ENCODE measurements at regions not wholly inside any gene's neighbourhood (a gene's known extent, or its start where the extent isn't known, plus 50 kb on each side); places are given as distances from the start of the nearest gene placed in this dataset.

- TF ChIP-seq ELF4 (CRISPR knock-in tag; IDR thresholded peaks at IDR 0.05) (no peak), ZNF274 (IDR thresholded peaks at IDR 0.05; ENCODE audit: borderline replicate concordance, low read depth, low read length) (no peak), NRF1 (conservative IDR thresholded peaks at IDR 0.05 in 1 of 2, IDR thresholded peaks at IDR 0.05 in 1 of 2) (no peak), TBP (optimal IDR thresholded peaks at IDR 0.05; ENCODE audit: low read depth, low read length) (no peak), RFX5 (IDR thresholded peaks at IDR 0.05; ENCODE audit: low read depth, low read length) (no peak), ZNF436 (CRISPR knock-in tag; IDR thresholded peaks at IDR 0.05) (no peak), POLR2A (conservative IDR thresholded peaks at IDR 0.05) (no peak), PREB (CRISPR knock-in tag; IDR thresholded peaks at IDR 0.05) (no peak), CREB5 (CRISPR knock-in tag; IDR thresholded peaks at IDR 0.05) (no peak)
- TF ChIP-seq, protein P1, sequence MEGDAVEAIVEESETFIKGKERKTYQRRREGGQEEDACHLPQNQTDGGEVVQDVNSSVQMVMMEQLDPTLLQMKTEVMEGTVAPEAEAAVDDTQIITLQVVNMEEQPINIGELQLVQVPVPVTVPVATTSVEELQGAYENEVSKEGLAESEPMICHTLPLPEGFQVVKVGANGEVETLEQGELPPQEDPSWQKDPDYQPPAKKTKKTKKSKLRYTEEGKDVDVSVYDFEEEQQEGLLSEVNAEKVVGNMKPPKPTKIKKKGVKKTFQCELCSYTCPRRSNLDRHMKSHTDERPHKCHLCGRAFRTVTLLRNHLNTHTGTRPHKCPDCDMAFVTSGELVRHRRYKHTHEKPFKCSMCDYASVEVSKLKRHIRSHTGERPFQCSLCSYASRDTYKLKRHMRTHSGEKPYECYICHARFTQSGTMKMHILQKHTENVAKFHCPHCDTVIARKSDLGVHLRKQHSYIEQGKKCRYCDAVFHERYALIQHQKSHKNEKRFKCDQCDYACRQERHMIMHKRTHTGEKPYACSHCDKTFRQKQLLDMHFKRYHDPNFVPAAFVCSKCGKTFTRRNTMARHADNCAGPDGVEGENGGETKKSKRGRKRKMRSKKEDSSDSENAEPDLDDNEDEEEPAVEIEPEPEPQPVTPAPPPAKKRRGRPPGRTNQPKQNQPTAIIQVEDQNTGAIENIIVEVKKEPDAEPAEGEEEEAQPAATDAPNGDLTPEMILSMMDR (IDR thresholded peaks at IDR 0.05 in 2 of 3, conservative IDR thresholded peaks at IDR 0.05 in 1 of 3; ENCODE audit: insufficient read depth in 2 of 3, low read depth in 1 of 3, low read length in 3 of 3), result no peak
- TF ChIP-seq, protein P2, sequence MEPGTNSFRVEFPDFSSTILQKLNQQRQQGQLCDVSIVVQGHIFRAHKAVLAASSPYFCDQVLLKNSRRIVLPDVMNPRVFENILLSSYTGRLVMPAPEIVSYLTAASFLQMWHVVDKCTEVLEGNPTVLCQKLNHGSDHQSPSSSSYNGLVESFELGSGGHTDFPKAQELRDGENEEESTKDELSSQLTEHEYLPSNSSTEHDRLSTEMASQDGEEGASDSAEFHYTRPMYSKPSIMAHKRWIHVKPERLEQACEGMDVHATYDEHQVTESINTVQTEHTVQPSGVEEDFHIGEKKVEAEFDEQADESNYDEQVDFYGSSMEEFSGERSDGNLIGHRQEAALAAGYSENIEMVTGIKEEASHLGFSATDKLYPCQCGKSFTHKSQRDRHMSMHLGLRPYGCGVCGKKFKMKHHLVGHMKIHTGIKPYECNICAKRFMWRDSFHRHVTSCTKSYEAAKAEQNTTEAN (CRISPR knock-in tag; IDR thresholded peaks at IDR 0.05), result no peak
- TF ChIP-seq, protein P3, sequence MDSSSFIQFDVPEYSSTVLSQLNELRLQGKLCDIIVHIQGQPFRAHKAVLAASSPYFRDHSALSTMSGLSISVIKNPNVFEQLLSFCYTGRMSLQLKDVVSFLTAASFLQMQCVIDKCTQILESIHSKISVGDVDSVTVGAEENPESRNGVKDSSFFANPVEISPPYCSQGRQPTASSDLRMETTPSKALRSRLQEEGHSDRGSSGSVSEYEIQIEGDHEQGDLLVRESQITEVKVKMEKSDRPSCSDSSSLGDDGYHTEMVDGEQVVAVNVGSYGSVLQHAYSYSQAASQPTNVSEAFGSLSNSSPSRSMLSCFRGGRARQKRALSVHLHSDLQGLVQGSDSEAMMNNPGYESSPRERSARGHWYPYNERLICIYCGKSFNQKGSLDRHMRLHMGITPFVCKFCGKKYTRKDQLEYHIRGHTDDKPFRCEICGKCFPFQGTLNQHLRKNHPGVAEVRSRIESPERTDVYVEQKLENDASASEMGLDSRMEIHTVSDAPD (CRISPR knock-in tag; IDR thresholded peaks at IDR 0.05), result no peak
Observed at GRCh38 chr9:135183069-135183468, 95.6 kb downstream of the OLFM1 start.

Data from K562 (cell line).